ENCODE measurements at regions not wholly inside any gene's neighbourhood (a gene's known extent, or its start where the extent isn't known, plus 50 kb on each side); places are given as distances from the start of the nearest gene placed in this dataset.
A peak's percentile ranks its signal among the peaks of the same experiment; 100 is the strongest.

- WGBS (ENCODE audit: low lambda C conversion rate): 34% methylated on average over 18 of the region's 23 CpGs
- H3K9me3 ChIP-seq (ENCODE audit: low read length): no peaks in the 10 kb centered on the region
- H3K4me3 ChIP-seq (replicated peaks in 1 of 3; ENCODE audit: insufficient read depth in 1 of 3, low read depth in 2 of 3, low read length in 3 of 3): no peak overlapping the region
- H3K27me3 ChIP-seq (ENCODE audit: control insufficient read depth in 1 of 2, insufficient read depth in 2 of 2, low read length in 2 of 2): peaks cover 0 to 41% of the 10 kb centered on the region in 2 experiments; a peak in 3 of 5 replicates
- no peak overlapping the region for H3K4me2 ChIP-seq (ENCODE audit: low read depth, low read length)
- no peaks in the 10 kb centered on the region for H3K79me2 ChIP-seq (ENCODE audit: insufficient read depth, low read length)
- BruUV-seq (replicated peaks): no TSS peak
- no peak for DNase-seq (ENCODE audit: low spot score)
- no peaks in the 10 kb centered on the region for H3K36me3 ChIP-seq (replicated peaks in 1 of 2; ENCODE audit: control insufficient read depth in 1 of 2, insufficient read depth in 2 of 2, low read length in 2 of 2)
- peak; percentile 77 for TF ChIP-seq ZNF629 (CRISPR knock-in tag; conservative IDR thresholded peaks at IDR 0.05)
- no peak for TF ChIP-seq ATF5 (CRISPR knock-in tag; IDR thresholded peaks at IDR 0.05; ENCODE audit: low read depth)
- TF ChIP-seq PAX8 (CRISPR knock-in tag; IDR thresholded peaks at IDR 0.05; ENCODE audit: borderline replicate concordance): no peak
- TF ChIP-seq ZMYM3 (CRISPR knock-in tag; IDR thresholded peaks at IDR 0.05): peak; percentile 4; the same call in 1 of the 2 replicates
- no peak for TF ChIP-seq ZNF138 (CRISPR knock-in tag; IDR thresholded peaks at IDR 0.05; ENCODE audit: low read depth)
- no peak for TF ChIP-seq NFYB (CRISPR knock-in tag; IDR thresholded peaks at IDR 0.05)
- no peak for TF ChIP-seq ARNTL (CRISPR knock-in tag; IDR thresholded peaks at IDR 0.05)
- TF ChIP-seq PRMT3 (CRISPR knock-in tag; IDR thresholded peaks at IDR 0.05; ENCODE audit: borderline replicate concordance, low read depth): no peak
- H3K4me1 ChIP-seq (ENCODE audit: insufficient read depth, low read length): peaks cover 34% of the 10 kb centered on the region
- no peak overlapping the region for H3K27ac ChIP-seq (ENCODE audit: extremely low read length, insufficient read depth, low read length)
- ChIA-PET CTCF (ENCODE audit: low intra/inter-chr PET ratio, low total read pairs) (no interaction called here), POLR2A (no interaction called here)
- H2AFZ ChIP-seq (ENCODE audit: low read length): no peak overlapping the region
- no peak overlapping the region for H3K9ac ChIP-seq (ENCODE audit: insufficient read depth, low read depth, low read length)
- H4K20me1 ChIP-seq (ENCODE audit: insufficient read depth, low read length): no peaks in the 10 kb centered on the region
- ATAC-seq: no peak
- intact Hi-C loops (cut with micrococcal nuclease; ENCODE audit: unreplicated experiment): no loop called here
- FAIRE-seq: no peak
- in situ Hi-C loops (cut with HindIII; ENCODE audit: extremely low pct_ligation_motif_present, low pct_unique_long_range_greater_than_20kb): no loop called here
Observed at GRCh38 chr15:77548589-77549557, 83.8 kb downstream of the LINGO1 start.

All from HepG2 (cell line).